Right lobe of liver (tissue), 4 donors: ENCODE measurements at regions not wholly inside any gene's neighbourhood (a gene's known extent, or its start where the extent isn't known, plus 50 kb on each side); places are given as distances from the start of the nearest gene placed in this dataset.

Source experiments
- POLR2A ChIP-seq: fragments of 450-650 bp; IDR thresholded peaks from one replicate; pipeline ENCODE4 v1.6.1; 2017; ENCODE audit warnings: antibody characterized with exemption, mild to moderate bottlenecking
- TF ChIP-seq, protein P1 (sequence below), 4 donors: fragments of 200-600 bp in 3 of 4; fragments of 450-650 bp in 1 of 4; IDR thresholded peaks; one replicate each; pipeline versions ENCODE4 v1.5.1 to v1.8.0; 2016 to 2022; ENCODE audit warnings: antibody characterized with exemption in 4 of 4, mild to moderate bottlenecking in 2 of 4
- donor health status: DM: no; HTN: no; CAD: no.
- donor health status: DM: no; HTN: no; CAD: no.
- donor health status: DM: no; HTN: yes; CAD: no.

DNA sequence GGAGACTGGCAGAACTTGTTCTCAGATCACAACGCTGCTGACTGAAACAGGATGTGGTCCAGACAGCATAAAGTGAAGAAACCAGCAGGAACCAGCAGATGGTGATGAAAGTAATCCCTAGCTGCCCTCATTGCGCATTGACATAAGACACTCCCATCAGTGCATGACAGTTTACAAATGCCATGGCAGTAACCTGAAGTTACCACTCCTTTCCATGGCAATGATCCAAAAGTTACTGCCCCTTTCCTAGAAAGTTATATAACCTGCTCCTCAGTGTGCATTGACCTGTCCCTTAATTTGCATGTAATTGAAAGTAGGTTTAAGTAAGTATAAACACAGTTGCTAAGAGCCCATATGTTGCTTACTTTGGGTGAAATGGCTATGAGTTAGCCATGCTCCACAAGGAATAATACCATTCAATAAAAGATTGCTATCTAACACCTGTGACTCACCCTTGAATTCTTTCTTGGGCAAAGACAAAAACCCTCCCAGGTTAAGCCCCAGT lies 149.1 kb upstream of the CD96 start:
- TF ChIP-seq POLR2A: no peak
- TF ChIP-seq, protein P1, sequence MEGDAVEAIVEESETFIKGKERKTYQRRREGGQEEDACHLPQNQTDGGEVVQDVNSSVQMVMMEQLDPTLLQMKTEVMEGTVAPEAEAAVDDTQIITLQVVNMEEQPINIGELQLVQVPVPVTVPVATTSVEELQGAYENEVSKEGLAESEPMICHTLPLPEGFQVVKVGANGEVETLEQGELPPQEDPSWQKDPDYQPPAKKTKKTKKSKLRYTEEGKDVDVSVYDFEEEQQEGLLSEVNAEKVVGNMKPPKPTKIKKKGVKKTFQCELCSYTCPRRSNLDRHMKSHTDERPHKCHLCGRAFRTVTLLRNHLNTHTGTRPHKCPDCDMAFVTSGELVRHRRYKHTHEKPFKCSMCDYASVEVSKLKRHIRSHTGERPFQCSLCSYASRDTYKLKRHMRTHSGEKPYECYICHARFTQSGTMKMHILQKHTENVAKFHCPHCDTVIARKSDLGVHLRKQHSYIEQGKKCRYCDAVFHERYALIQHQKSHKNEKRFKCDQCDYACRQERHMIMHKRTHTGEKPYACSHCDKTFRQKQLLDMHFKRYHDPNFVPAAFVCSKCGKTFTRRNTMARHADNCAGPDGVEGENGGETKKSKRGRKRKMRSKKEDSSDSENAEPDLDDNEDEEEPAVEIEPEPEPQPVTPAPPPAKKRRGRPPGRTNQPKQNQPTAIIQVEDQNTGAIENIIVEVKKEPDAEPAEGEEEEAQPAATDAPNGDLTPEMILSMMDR (IDR thresholded peaks at IDR 0.05): no peak
